ENCODE measurements at regions not wholly inside any gene's neighbourhood (a gene's known extent, or its start where the extent isn't known, plus 50 kb on each side); places are given as distances from the start of the nearest gene placed in this dataset.

DNA sequence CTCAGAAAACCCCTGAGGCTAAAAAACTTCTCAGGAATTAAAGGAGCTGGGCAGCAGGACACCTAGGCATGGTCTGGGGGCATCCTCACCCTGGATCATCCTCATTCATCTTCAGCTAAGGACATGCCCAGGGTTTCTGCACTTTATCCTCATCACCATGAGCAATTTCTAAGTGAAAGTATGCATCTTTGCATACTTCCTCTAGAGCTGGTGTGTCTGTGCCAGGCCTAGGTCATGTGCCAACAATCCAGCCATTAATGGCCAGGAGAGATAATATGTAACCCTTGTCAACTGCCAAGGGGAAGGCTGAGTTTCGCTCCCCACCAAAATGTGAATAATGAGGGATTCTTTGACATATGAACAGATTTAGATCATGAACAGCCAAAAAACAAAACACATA lies 160.5 kb downstream of the KITLG start:
- DNase-seq, result no peak

DNA sequence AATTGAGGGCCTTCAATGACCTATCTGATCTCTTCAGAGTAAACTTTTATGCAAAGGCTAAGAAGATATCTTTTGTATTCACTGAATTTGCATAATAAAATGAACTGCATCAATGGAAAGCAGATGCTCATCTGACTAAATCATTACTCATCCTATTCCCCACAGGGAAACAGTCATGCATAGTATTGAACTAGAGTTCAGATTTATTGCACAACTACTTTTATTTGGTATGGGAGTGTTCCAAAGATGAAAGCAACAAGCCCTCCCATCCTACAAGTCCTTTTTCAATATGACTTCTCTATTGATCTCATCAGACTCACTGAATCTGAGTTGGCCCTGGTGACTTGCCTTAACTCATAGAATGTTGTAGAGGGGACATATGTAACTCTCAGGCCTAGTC lies 159.8 kb downstream of the KITLG start:
- DNase-seq, result no peak

DNA sequence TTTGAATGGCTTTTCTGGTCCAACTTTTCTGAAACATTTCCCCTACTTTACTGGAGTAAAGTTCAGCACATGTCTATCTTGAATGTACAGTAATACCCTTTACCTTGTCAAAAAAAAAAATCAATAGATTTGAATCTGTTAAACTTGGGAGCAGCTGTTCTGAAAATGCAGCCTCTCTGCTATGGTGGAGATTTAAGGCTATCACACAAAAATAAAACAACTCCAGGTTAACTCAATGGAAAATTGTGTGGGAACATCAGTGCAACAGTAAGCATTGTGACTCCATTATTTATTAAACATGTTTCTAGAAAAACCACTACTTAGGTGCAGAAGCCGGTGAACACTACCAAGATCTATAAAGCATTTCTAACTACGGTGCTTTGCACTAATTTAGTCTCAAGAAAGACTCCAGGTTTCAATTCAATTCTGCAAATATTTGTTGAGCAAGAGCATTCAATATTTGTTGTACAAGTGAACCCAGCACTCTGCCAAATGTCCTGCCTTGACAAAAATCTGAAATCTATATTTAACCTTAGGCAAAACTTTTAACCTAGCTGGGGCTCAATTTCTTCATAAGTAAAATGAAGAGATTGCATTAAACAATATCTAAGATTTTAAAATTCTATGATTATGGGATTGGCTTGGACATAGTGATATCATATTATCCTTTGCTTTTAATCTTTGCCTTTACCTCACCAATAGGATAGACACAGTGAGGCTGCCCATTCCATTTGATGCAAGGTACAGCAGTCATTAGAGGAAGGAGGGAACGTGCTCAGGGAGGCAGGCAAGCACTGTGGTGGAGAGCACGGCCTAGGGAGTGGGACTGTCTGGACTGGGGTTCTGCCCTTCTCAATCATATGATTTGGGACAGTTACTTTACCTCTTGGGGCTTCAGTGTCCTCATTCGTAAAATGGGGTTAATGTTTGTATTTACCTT lies 155.2 kb downstream of the KITLG start:
- DNase-seq, result peak; percentile 34

- no peak for DNase-seq
Observed at GRCh38 chr12:88428350-88428749, 151.9 kb downstream of the KITLG start.

DNA sequence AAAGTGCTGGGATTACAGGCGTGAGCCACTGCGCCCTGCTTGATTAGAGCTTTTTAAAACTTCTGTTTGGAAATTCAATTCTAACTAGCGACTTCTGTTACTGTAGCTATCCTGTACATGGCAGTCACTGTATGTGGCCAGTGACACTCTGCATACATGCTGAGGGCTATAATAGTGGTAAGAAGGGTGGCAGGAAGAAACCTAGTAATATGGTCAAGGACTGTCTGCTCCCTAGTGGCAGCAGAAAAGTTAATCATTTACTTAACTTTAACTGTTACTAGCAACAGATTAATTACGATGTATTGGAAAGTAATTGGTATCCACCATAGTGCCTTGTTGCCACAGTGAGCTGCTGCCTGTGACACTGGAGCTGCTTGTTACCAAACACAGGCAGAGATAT lies 149.0 kb downstream of the KITLG start:
- DNase-seq, result no peak

DNA sequence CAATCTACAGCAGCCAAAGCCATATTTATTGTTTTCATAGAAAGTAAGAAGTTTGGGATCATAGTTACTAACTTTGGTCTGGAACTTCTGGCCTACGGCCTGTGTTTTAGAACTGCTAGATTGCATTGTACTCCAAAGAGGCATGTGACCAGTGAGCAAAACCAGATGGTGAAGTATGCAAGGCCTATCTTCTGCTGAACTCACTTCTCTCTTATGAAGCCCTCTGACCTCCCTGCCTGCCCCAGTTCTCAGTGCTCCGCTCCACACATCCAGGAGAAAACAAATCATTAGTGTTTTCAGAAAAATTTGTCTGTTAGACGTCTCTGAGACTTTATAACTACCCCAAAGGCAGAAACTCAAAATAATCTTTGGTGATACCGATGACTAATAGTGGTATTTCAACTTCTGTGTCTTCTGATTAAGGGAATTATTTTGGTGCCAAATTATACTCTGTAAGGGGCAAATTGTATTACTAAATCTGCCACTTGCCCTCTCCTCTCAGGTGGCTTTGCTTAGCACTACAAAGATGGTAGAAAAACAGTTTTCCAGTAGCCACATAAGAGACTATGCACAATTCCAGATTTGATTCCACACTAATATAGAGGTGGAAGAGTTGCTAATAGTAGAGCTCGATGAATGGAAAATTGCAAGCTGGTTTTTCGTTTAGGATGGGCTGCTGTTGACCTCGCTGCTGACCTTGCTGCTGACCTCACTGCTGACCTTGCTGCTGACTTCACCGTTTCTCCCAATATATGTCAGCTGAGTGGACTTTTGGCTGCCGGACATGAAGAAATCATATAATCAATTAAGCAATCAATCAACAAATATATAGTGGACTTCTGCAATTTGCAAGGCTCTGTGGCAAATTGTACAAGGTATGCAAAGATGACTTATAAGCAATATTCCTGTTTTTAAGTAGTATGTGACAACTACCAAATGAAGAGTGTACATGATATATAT lies 147.5 kb downstream of the KITLG start:
- no peak for DNase-seq

- DNase-seq, result no peak
Observed at GRCh38 chr12:88433997-88434703, 146.1 kb downstream of the KITLG start.

GRCh38 chr12:88435334-88436076 lies 144.8 kb downstream of the KITLG start:
- no peak for DNase-seq

DNA sequence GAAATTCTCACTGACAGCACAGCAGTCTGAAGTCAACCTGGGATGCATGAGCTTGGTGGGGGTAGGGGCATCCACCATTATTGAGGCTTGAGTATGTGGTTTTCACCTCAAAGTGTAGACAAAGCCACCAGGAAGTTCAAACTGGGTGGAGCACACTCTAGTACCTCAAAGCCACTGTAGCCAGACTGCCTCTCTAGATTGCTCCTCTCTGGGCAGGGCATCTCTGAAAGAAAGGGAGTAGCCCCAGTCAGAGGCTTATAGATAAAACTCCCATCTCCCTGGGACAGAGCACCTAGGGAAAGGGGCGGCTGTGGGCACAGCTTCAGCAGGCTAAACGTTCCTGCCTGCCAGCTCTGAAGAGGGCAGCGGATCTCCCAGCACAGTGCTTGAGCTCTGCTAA lies 143.0 kb downstream of the KITLG start:
- no peak for DNase-seq

Data from NCI-H774 (cell line).